OCI-LY7 (cell line): ENCODE measurements at regions not wholly inside any gene's neighbourhood (a gene's known extent, or its start where the extent isn't known, plus 50 kb on each side); places are given as distances from the start of the nearest gene placed in this dataset.

ENCODE experiments used
- BruUV-seq: library from RNA; stranded (reverse); fragments of 400-500 nt; replicated peaks from 2 replicates; lab custom pipeline; 2021; lab: Mats Ljungman, UMichigan
- CTCF ChIA-PET: fragments of 300-600 bp; sonication (Branson Sonifier 250); formaldehyde crosslinking; loops from one replicate; lab custom pipeline; 2022; ENCODE audit warnings: antibody characterized with exemption; ENCODE audit not compliant: unreplicated experiment; lab: Charles Lee
- POLR2A ChIA-PET: fragments of 300-600 bp; sonication (Branson Sonifier 250); formaldehyde crosslinking; loops from one replicate; lab custom pipeline; 2022; ENCODE audit warnings: antibody characterized with exemption; lab: Charles Lee
- DNase-seq: peaks from one replicate; pipeline ENCODE4 v3.0.0-alpha.2; 2015; ENCODE audit warnings: low spot score
- H2AFZ ChIP-seq: fragments of 200-600 bp; sonication (generic), shearing (Covaris generic); 2 replicates; pipeline ENCODE4 v1.6.1; 2014; ENCODE audit warnings: mild to moderate bottlenecking, antibody characterized with exemption, low read length, moderate library complexity
- H3K27ac ChIP-seq: fragments of 200-600 bp; sonication (generic); 2 replicates; pipeline ENCODE4 v1.5.1; 2014; ENCODE audit warnings: mixed run types, low read depth, mild to moderate bottlenecking, moderate library complexity, low read length, inconsistent platforms; ENCODE audit not compliant: poor library complexity, severe bottlenecking
- H3K36me3 ChIP-seq: fragments of 200-600 bp; sonication (generic); 2 replicates; pipeline ENCODE4 v1.6.1; 2014; ENCODE audit warnings: mild to moderate bottlenecking, antibody characterized with exemption, low read length, moderate library complexity, mixed read lengths; ENCODE audit not compliant: insufficient read depth
- H3K4me1 ChIP-seq: fragments of 200-600 bp; sonication (generic); 2 replicates; pipeline ENCODE4 v1.5.1; 2014; ENCODE audit warnings: mild to moderate bottlenecking, low read length; ENCODE audit not compliant: insufficient read depth, poor library complexity, severe bottlenecking
- H3K4me2 ChIP-seq: fragments of 200-600 bp; sonication (generic); 2 replicates; pipeline ENCODE4 v1.6.1; 2014; ENCODE audit warnings: mild to moderate bottlenecking, low read length
- H3K4me3 ChIP-seq: fragments of 200-600 bp; sonication (generic); 2 replicates; pipeline ENCODE4 v1.5.1; 2014; ENCODE audit warnings: mild to moderate bottlenecking, low read depth, low read length; ENCODE audit not compliant: poor library complexity, severe bottlenecking
- H3K79me2 ChIP-seq: fragments of 200-600 bp; sonication (generic); 2 replicates; pipeline ENCODE4 v1.6.1; 2016; ENCODE audit warnings: low read depth, mild to moderate bottlenecking, low read length, moderate library complexity, mixed read lengths; ENCODE audit not compliant: insufficient read depth
- H3K9me2 ChIP-seq: fragments of 200-600 bp; sonication (generic); 2 replicates; pipeline ENCODE4 v1.6.1; 2016; ENCODE audit warnings: mild to moderate bottlenecking, low read length, mixed read lengths; ENCODE audit not compliant: insufficient read depth
- H3K9me3 ChIP-seq: fragments of 200-600 bp; sonication (generic); 2 replicates; pipeline ENCODE4 v1.6.1; 2014; ENCODE audit warnings: mild to moderate bottlenecking, mixed run types, low read length, mixed read lengths
- H4K20me1 ChIP-seq: fragments of 200-600 bp; sonication (generic); 2 replicates; pipeline ENCODE4 v1.6.1; 2014; ENCODE audit warnings: mild to moderate bottlenecking, antibody characterized with exemption, low read length, moderate library complexity, mixed read lengths; ENCODE audit not compliant: insufficient read depth
- EZH2phosphoT487 ChIP-seq: fragments of 200-600 bp; sonication (generic); IDR thresholded peaks from 2 replicates; pipeline ENCODE4 v1.6.1; 2018; ENCODE audit warnings: low read depth, borderline replicate concordance, mild to moderate bottlenecking, mixed run types, antibody characterized with exemption, low read length, moderate library complexity, mixed read lengths
- intact Hi-C: fragments of 100-400 bp; cut with micrococcal nuclease; formaldehyde crosslinking; loops from one replicate; pipeline ENCODE4 v1.10.0; 2022; ENCODE audit not compliant: unreplicated experiment
- TF ChIP-seq, protein P1 (sequence below): fragments of 200-600 bp; sonication (generic); conservative IDR thresholded peaks from 2 replicates; pipeline ENCODE4 v1.5.1; 2014; ENCODE audit warnings: mild to moderate bottlenecking, antibody characterized with exemption, low read length, moderate library complexity, mixed read lengths

- ChIA-PET POLR2A (no interaction called here), CTCF (no interaction called here)
- Histone ChIP-seq H3K27ac (no peak overlapping the region), H3K79me2 (no peaks in the 10 kb centered on the region), H2AFZ (no peak overlapping the region), H3K9me2 (no peaks in the 10 kb centered on the region), H3K9me3 (no peaks in the 10 kb centered on the region), H3K36me3 (no peaks in the 10 kb centered on the region), H3K4me3 (no peak overlapping the region), H3K4me2 (no peak overlapping the region), H3K4me1 (no peaks in the 10 kb centered on the region), H4K20me1 (no peaks in the 10 kb centered on the region)
- intact Hi-C loops: no loop called here
- DNase-seq: no peak
- no TSS peak for BruUV-seq
- no peak for TF ChIP-seq EZH2phosphoT487
- TF ChIP-seq, protein P1, sequence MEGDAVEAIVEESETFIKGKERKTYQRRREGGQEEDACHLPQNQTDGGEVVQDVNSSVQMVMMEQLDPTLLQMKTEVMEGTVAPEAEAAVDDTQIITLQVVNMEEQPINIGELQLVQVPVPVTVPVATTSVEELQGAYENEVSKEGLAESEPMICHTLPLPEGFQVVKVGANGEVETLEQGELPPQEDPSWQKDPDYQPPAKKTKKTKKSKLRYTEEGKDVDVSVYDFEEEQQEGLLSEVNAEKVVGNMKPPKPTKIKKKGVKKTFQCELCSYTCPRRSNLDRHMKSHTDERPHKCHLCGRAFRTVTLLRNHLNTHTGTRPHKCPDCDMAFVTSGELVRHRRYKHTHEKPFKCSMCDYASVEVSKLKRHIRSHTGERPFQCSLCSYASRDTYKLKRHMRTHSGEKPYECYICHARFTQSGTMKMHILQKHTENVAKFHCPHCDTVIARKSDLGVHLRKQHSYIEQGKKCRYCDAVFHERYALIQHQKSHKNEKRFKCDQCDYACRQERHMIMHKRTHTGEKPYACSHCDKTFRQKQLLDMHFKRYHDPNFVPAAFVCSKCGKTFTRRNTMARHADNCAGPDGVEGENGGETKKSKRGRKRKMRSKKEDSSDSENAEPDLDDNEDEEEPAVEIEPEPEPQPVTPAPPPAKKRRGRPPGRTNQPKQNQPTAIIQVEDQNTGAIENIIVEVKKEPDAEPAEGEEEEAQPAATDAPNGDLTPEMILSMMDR: no peak
Measured at GRCh38 chr9:86763791-86764190, 183.5 kb downstream of the GAS1 start.

DNA sequence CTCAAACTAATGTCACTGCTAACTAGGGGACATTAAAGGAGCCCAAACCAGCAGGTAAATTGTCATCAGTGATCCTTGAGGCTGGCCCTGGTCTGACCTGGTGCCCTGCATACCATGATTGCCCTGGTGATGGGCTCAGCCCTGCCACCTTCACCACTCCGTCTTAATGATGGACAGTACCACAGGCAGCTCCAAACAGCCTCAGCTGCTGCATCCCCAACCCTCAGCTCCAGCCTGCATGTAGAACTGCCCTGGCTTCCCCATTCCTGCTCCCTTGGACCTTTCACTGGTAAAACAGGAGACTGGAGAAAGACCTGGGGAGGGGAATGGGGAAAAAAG is 190.0 kb downstream of the GAS1 start:
- Histone ChIP-seq H3K4me1 (no peaks in the 10 kb centered on the region), H3K4me2 (no peak overlapping the region), H3K27ac (no peak overlapping the region), H4K20me1 (no peaks in the 10 kb centered on the region), H3K9me3 (no peaks in the 10 kb centered on the region), H3K79me2 (no peaks in the 10 kb centered on the region), H3K4me3 (no peak overlapping the region), H3K36me3 (no peaks in the 10 kb centered on the region), H2AFZ (no peak overlapping the region), H3K9me2 (no peaks in the 10 kb centered on the region)
- TF ChIP-seq, protein P1: no peak
- TF ChIP-seq EZH2phosphoT487: no peak
- CTCF ChIA-PET: no interaction called here
- intact Hi-C loops: no loop called here
- POLR2A ChIA-PET: interaction anchor here (0.8 kb wide), 1 partner anchor 10 kb away, joined by 3 read pairs; no protein-coding TSS in a partner anchor
- no peak for DNase-seq
- BruUV-seq: no TSS peak

DNA sequence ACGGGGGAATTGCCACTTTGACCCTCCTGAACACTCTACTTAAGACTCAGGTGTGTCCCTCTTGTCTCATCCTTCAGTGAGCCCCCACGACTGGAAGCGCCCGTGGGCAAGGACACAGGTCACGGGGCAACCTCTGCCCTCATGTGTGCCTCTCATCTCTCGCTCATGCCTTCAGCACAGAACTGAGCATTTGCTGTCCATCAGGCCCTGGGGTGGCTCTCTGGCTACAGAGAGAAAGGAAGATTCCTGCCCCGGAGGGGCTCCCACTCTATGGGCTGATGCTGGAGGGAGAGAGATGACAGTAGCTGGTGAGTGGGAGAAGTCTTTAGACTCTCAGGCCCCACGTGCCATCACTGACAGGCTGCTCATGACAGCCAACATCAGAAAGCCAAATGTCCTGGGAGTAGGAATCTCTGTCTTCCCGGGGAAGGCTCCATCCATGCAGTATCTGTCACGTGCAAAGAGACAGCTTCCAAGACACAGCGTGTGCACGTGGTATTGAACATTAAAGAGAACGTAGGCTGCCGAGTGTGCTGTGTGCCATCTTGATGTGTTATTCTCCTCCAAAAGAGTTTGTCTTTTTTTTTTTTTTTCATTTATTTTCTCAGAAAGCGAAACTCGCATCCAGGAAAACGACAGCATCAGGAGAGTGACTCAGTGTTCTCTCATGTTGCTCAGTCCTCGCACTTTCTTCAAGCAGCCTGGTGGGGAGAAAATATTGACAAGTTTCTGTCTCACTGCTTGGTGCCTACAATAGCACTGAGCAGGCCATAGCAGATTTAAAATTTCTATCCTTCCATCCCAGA is 190.5 kb downstream of the GAS1 start:
- Histone ChIP-seq H3K9me3 (no peaks in the 10 kb centered on the region), H3K36me3 (no peaks in the 10 kb centered on the region), H3K27ac (no peak overlapping the region), H3K9me2 (no peaks in the 10 kb centered on the region), H3K4me3 (no peak overlapping the region), H3K4me1 (no peaks in the 10 kb centered on the region), H3K79me2 (no peaks in the 10 kb centered on the region), H2AFZ (no peak overlapping the region), H3K4me2 (no peak overlapping the region), H4K20me1 (no peaks in the 10 kb centered on the region)
- ChIA-PET POLR2A (interaction anchor here (0.8 to 1.3 kb wide), 2 partner anchors 10 kb away, joined by 3 read pairs; no protein-coding TSS in a partner anchor), CTCF (no interaction called here)
- DNase-seq: no peak
- TF ChIP-seq, protein P1: no peak
- no peak for TF ChIP-seq EZH2phosphoT487
- no TSS peak for BruUV-seq
- intact Hi-C loops: no loop called here
